ENCODE measurements at regions not wholly inside any gene's neighbourhood (a gene's known extent, or its start where the extent isn't known, plus 50 kb on each side); places are given as distances from the start of the nearest gene placed in this dataset.

DNA sequence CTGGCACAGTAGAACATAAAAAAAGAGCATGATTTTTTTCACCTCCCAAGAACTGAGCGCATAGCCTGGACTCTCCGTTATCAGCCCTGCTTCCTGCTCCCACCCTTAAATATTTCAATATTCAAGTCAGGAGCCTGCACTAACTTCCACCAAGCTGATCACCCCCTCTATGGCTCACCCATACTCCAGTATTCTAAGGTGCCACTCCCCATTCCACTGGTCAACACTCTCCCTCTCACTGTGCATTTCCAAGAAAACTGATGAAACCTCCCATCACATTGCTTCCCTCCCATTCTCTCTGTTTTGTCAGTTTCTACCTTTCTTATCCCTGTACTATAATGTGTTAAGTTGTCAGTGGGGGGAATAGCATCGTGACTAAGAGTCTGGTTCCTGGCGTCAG, 95.0 kb upstream of the C7orf33 start:
- Histone ChIP-seq H3K27ac (no peak overlapping the region), H3K4me3 (no peak overlapping the region), H3K4me2 (no peak overlapping the region), H3K9me3 (no peaks in the 10 kb centered on the region), H3K4me1 (no peaks in the 10 kb centered on the region)
- TF ChIP-seq GATA3 (IDR thresholded peaks at IDR 0.05; ENCODE audit: borderline replicate concordance) (no peak), JUN (IDR thresholded peaks at IDR 0.05) (no peak), CBX8 (IDR thresholded peaks at IDR 0.05) (no peak), POLR2A (IDR thresholded peaks at IDR 0.05; ENCODE audit: low read length) (no peak), KDM5A (IDR thresholded peaks at IDR 0.05) (no peak), HOXB5 (CRISPR knock-in tag; IDR thresholded peaks at IDR 0.05) (no peak), EP300 (IDR thresholded peaks at IDR 0.05) (no peak), NPAS2 (CRISPR knock-in tag; IDR thresholded peaks at IDR 0.05; ENCODE audit: borderline replicate concordance) (no peak), HES2 (IDR thresholded peaks at IDR 0.05) (no peak), FOSL2 (IDR thresholded peaks at IDR 0.05) (no peak), FOSL2 (CRISPR knock-in tag; IDR thresholded peaks at IDR 0.05) (no peak)
- TF ChIP-seq, protein P1, sequence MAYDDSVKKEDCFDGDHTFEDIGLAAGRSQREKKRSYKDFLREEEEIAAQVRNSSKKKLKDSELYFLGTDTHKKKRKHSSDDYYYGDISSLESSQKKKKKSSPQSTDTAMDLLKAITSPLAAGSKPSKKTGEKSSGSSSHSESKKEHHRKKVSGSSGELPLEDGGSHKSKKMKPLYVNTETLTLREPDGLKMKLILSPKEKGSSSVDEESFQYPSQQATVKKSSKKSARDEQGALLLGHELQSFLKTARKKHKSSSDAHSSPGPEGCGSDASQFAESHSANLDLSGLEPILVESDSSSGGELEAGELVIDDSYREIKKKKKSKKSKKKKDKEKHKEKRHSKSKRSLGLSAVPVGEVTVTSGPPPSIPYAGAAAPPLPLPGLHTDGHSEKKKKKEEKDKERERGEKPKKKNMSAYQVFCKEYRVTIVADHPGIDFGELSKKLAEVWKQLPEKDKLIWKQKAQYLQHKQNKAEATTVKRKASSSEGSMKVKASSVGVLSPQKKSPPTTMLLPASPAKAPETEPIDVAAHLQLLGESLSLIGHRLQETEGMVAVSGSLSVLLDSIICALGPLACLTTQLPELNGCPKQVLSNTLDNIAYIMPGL (CRISPR knock-in tag; IDR thresholded peaks at IDR 0.05; ENCODE audit: borderline replicate concordance) = no peak
- CTCF ChIA-PET = interaction anchor here (1.2 to 1.4 kb wide), 2 partner anchors 7 to 9 kb away, joined by 5 read pairs; no protein-coding TSS in a partner anchor
- ATAC-seq (no peak), DNase-seq (ENCODE audit: low read depth in 1 of 2, low spot score in 1 of 2) (no peak), FAIRE-seq (no peak)
- WGBS (ENCODE audit: missing lambda C conversion rate) = 67% methylated on average over 4 of the region's 4 CpGs
- POLR2A ChIA-PET = no interaction called here

DNA sequence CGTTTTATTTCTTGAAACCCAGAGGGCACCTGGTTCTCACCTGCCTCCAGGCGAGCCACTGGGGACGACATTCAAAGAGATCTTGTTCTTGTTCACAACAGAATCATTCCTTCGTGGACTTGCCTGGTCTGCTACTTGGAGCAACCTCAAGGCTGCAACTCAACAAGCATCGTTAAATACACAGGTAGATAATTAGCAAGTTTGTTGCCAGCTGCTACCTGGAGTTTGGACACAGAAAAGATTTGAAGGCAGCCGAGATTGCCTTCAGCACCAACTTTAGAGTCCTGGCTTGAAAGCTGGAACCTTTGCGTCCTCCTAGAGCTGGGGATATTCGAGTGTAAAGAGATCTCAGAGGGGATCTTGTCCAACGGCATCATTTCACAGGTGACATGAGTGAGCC, 89.6 kb upstream of the C7orf33 start:
- ATAC-seq (no peak), FAIRE-seq (no peak), DNase-seq (ENCODE audit: low read depth in 1 of 2, low spot score in 1 of 2) (no peak)
- no peaks in the 10 kb centered on the region for H3K9me3 ChIP-seq
- H3K4me3 ChIP-seq = no peak overlapping the region
- no peak overlapping the region for H3K4me2 ChIP-seq
- ChIA-PET CTCF (interaction anchor here (1.4 to 3.5 kb wide), 2 partner anchors 462 to 465 kb away, joined by 4 to 16 read pairs; no protein-coding TSS in a partner anchor), POLR2A (no interaction called here)
- H3K4me1 ChIP-seq = no peaks in the 10 kb centered on the region
- TF ChIP-seq, protein P2, sequence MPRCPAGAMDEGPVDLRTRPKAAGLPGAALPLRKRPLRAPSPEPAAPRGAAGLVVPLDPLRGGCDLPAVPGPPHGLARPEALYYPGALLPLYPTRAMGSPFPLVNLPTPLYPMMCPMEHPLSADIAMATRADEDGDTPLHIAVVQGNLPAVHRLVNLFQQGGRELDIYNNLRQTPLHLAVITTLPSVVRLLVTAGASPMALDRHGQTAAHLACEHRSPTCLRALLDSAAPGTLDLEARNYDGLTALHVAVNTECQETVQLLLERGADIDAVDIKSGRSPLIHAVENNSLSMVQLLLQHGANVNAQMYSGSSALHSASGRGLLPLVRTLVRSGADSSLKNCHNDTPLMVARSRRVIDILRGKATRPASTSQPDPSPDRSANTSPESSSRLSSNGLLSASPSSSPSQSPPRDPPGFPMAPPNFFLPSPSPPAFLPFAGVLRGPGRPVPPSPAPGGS (IDR thresholded peaks at IDR 0.05) = no peak
- TF ChIP-seq CBX2 (IDR thresholded peaks at IDR 0.05; ENCODE audit: borderline replicate concordance, low read depth) (no peak), EHMT2 (IDR thresholded peaks at IDR 0.05; ENCODE audit: low read depth) (no peak), HOXB13 (CRISPR knock-in tag; IDR thresholded peaks at IDR 0.05; ENCODE audit: low read depth) (no peak), BHLHE40 (IDR thresholded peaks at IDR 0.05; ENCODE audit: low read depth, low read length) (no peak), RNF2 (IDR thresholded peaks at IDR 0.05; ENCODE audit: borderline replicate concordance, low read depth) (no peak)
- H3K27ac ChIP-seq = no peak overlapping the region
- 34% methylated on average over 9 of the region's 9 CpGs for WGBS (ENCODE audit: missing lambda C conversion rate)

- Histone ChIP-seq H3K4me3 (no peak overlapping the region), H3K9me3 (no peaks in the 10 kb centered on the region), H3K27ac (no peak overlapping the region), H3K4me1 (no peaks in the 10 kb centered on the region), H3K4me2 (peak overlapping the region; percentile 37; the same call in 1 of the 3 replicates)
- ChIA-PET CTCF (interaction anchor here (0.7 to 4.7 kb wide), 8 partner anchors 8 to 467 kb away, joined by 3 to 27 read pairs (median 4); no protein-coding TSS in a partner anchor), POLR2A (no interaction called here)
- FAIRE-seq = no peak
- WGBS (ENCODE audit: missing lambda C conversion rate) = 14% methylated on average over 3 of the region's 3 CpGs
- peak; percentile 16 to 22 for DNase-seq (ENCODE audit: low read depth in 1 of 2, low spot score in 1 of 2)
- no peak for ATAC-seq
- TF ChIP-seq RCOR1 (IDR thresholded peaks at IDR 0.05; ENCODE audit: low read depth, low read length) (no peak), ZC3H11A (IDR thresholded peaks at IDR 0.05) (no peak), CTCF (IDR thresholded peaks at IDR 0.05) (peak; percentile 77), MAFK (IDR thresholded peaks at IDR 0.05; ENCODE audit: partially characterized antibody) (peak; percentile 93), ZNF302 (CRISPR knock-in tag; IDR thresholded peaks at IDR 0.05) (no peak), HOXB13 (CRISPR knock-in tag; IDR thresholded peaks at IDR 0.05; ENCODE audit: low read depth) (no peak), RAD21 (conservative IDR thresholded peaks at IDR 0.05 in 1 of 2, IDR thresholded peaks at IDR 0.05 in 1 of 2) (peak; percentile 74 to 79), FOSL2 (IDR thresholded peaks at IDR 0.05) (no peak), FOSL2 (CRISPR knock-in tag; IDR thresholded peaks at IDR 0.05) (no peak), CBX8 (IDR thresholded peaks at IDR 0.05) (no peak), TFCP2L1 (CRISPR knock-in tag; IDR thresholded peaks at IDR 0.05) (no peak), ATOH8 (CRISPR knock-in tag; IDR thresholded peaks at IDR 0.05; ENCODE audit: low read depth) (no peak), SREBF2 (IDR thresholded peaks at IDR 0.05) (no peak), HOXA7 (CRISPR knock-in tag; IDR thresholded peaks at IDR 0.05) (no peak)
- TF ChIP-seq, protein P3, sequence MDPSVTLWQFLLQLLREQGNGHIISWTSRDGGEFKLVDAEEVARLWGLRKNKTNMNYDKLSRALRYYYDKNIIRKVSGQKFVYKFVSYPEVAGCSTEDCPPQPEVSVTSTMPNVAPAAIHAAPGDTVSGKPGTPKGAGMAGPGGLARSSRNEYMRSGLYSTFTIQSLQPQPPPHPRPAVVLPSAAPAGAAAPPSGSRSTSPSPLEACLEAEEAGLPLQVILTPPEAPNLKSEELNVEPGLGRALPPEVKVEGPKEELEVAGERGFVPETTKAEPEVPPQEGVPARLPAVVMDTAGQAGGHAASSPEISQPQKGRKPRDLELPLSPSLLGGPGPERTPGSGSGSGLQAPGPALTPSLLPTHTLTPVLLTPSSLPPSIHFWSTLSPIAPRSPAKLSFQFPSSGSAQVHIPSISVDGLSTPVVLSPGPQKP (IDR thresholded peaks at IDR 0.05; ENCODE audit: low read depth, low read length) = no peak
Measured at GRCh38 chr7:148503900-148504487, 86.6 kb upstream of the C7orf33 start.
